ENCODE measurements at regions not wholly inside any gene's neighbourhood (a gene's known extent, or its start where the extent isn't known, plus 50 kb on each side); places are given as distances from the start of the nearest gene placed in this dataset.

DNA sequence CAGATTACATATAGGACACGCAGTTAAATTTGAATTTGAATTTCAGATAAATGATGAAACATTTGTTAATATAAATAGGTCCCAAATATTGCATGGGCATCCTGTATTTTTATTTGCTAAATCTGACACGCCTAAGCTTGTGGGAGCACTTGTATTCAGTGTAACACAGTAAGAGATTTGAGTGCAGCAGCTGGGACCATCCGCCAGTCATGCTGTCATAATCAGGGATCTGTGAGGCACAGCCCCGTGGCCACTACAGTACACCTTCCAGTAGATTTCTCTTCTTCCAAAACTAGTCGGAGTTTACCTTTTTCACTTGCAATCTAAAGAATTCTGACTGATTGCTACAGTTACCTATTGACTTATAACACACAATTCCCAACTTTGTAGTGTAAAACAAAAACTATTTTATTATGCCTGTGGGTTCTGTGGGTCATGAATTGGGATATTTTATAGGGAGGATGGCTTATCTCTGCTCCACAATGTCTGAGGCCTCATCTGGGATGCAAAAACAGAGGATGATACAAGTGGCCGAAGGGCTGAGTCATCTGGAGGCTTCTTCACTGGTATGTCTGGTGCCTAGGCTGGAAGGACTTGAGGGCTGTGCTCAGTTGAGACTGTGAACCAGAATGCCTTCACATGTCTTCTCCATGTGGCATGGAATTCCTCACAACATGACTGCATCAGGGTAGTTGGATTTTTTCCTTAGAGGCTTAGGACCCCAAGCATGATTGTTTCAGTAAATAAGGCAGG, 74.1 kb downstream of the PRSS23 start:
- TF ChIP-seq, protein P1, sequence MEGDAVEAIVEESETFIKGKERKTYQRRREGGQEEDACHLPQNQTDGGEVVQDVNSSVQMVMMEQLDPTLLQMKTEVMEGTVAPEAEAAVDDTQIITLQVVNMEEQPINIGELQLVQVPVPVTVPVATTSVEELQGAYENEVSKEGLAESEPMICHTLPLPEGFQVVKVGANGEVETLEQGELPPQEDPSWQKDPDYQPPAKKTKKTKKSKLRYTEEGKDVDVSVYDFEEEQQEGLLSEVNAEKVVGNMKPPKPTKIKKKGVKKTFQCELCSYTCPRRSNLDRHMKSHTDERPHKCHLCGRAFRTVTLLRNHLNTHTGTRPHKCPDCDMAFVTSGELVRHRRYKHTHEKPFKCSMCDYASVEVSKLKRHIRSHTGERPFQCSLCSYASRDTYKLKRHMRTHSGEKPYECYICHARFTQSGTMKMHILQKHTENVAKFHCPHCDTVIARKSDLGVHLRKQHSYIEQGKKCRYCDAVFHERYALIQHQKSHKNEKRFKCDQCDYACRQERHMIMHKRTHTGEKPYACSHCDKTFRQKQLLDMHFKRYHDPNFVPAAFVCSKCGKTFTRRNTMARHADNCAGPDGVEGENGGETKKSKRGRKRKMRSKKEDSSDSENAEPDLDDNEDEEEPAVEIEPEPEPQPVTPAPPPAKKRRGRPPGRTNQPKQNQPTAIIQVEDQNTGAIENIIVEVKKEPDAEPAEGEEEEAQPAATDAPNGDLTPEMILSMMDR (IDR thresholded peaks at IDR 0.05; ENCODE audit: low read depth, low read length, poor library complexity, severe bottlenecking) = no peak
- TF ChIP-seq EZH2phosphoT487 (IDR thresholded peaks at IDR 0.05; ENCODE audit: borderline replicate concordance, low read length) = no peak
